ENCODE measurements at regions not wholly inside any gene's neighbourhood (a gene's known extent, or its start where the extent isn't known, plus 50 kb on each side); places are given as distances from the start of the nearest gene placed in this dataset.

- H3K27ac ChIP-seq: no peak overlapping the region
- TF ChIP-seq ZFX (IDR thresholded peaks at IDR 0.05) (no peak), CTCF (conservative IDR thresholded peaks at IDR 0.05) (no peak)
These were observed 441.9 kb upstream of the PKDCC start for GRCh38 chr2:41605914-41606313.

- H3K27ac ChIP-seq: no peak overlapping the region
- TF ChIP-seq CTCF (conservative IDR thresholded peaks at IDR 0.05): no peak
- TF ChIP-seq ZFX (IDR thresholded peaks at IDR 0.05): no peak
These were observed 437.2 kb upstream of the PKDCC start for GRCh38 chr2:41610501-41611190.

- no peak for TF ChIP-seq CTCF (conservative IDR thresholded peaks at IDR 0.05)
- no peak for TF ChIP-seq ZFX (IDR thresholded peaks at IDR 0.05)
These were observed 429.1 kb upstream of the PKDCC start for GRCh38 chr2:41618754-41619153.

GRCh38 chr2:41621095-41621494 is 426.7 kb upstream of the PKDCC start:
- no peak for TF ChIP-seq CTCF (conservative IDR thresholded peaks at IDR 0.05)
- no peak for TF ChIP-seq ZFX (IDR thresholded peaks at IDR 0.05)
- no peak overlapping the region for H3K27ac ChIP-seq

More at GRCh38 chr2:41618754-41619153, 429.1 kb upstream of the PKDCC start:
- no peak overlapping the region for H3K27ac ChIP-seq

- no peak overlapping the region for H3K27ac ChIP-seq
- TF ChIP-seq ZFX (IDR thresholded peaks at IDR 0.05): no peak
- TF ChIP-seq CTCF (conservative IDR thresholded peaks at IDR 0.05): no peak
These were observed 426.3 kb upstream of the PKDCC start for GRCh38 chr2:41621563-41621962.

- H3K27ac ChIP-seq: no peak overlapping the region
- no peak for TF ChIP-seq ZFX (IDR thresholded peaks at IDR 0.05)
- no peak for TF ChIP-seq CTCF (conservative IDR thresholded peaks at IDR 0.05)
These were observed 425.5 kb upstream of the PKDCC start for GRCh38 chr2:41622301-41622700.

- H3K27ac ChIP-seq: no peak overlapping the region
- TF ChIP-seq CTCF (conservative IDR thresholded peaks at IDR 0.05) (no peak), ZFX (IDR thresholded peaks at IDR 0.05) (no peak)
These were observed 420.9 kb upstream of the PKDCC start for GRCh38 chr2:41626936-41627335.
